HG02970 (cell line): ENCODE measurements at regions not wholly inside any gene's neighbourhood (a gene's known extent, or its start where the extent isn't known, plus 50 kb on each side); places are given as distances from the start of the nearest gene placed in this dataset.

Source experiments
- ATAC-seq: cut with Tn5 transposase; IDR thresholded peaks from one replicate; pipeline ENCODE4 v1.9.1; 2021; ENCODE audit warnings: mild to moderate bottlenecking, moderate library complexity, moderate number of reproducible peaks; ENCODE audit not compliant: unreplicated experiment, low FRiP score

DNA sequence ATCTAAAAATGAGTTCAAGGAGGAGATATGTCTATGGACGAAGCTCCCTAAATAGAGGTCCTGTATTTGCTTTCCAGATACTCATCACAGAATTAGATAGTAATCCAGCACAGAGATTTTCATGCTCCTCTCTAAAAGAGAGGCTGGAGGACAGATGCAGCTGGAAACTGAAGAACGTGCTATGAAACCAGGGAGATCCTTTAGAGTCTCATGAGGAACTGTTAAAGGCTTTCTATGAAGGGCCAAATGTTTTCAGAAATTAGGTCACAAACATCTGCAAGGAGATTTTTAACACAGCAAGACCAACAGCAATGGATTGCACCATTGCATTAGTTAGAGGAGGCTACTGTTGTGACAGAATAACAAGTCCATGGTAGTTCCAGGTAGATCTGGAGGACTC lies 95.6 kb upstream of the ARHGAP20 start:
- ATAC-seq, result no peak

DNA sequence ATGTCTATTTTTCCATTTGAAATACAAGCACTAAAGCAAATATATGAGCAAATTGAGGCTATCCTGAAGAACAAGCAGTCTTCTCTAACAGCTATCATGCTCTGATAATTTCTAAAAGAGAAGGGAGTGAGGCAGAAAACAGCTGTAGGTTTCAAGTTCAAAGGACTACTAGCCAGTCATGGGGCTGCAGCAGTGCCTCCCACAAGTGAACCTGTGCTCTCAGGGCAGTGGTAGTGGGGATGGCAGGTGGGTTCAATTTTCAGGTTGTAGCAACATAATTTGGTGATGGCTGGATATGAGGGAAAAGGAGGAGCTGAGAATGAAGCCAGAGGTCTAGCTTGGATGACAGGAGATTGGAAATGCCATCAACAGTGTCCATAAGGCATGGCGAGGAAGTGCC lies 93.5 kb upstream of the ARHGAP20 start:
- no peak for ATAC-seq

DNA sequence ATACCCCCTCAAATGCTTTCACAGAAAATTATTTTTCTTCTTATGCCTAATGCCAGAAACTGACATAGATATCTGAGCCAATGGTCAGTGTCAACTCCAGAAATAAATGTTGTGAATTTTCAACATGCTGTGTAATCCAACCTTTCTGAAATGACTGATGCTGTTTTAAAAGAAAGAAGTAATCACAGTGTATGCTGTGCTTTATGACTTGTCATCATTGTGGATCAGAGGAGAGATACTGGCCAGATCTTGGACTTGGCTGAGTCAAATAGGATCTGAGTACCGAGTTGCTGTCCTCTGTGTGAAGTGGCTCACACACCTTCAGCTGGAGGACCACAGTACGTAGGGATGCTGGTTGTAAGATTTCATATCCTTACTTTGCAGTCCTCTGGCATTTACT lies 89.9 kb upstream of the ARHGAP20 start:
- ATAC-seq, result no peak

DNA sequence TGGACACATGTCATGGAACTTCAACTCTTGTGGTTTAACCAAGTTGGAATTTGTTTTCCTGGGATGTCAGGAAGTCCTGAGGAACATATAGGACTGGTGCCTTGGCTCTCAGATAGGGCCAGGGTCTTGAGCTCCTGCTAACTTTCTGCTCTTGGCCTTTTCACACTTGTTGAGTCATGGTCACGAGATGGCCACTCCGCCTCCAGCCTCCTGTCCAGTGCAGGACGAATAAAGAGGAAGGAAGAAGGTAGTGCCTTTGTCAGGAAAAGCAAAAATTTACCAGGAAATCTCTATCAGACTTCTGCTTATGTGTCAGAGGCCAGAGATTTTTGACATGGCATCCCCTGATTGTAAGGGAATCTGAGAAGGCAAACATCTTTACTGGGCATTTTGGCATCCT lies 89.1 kb upstream of the ARHGAP20 start:
- no peak for ATAC-seq

DNA sequence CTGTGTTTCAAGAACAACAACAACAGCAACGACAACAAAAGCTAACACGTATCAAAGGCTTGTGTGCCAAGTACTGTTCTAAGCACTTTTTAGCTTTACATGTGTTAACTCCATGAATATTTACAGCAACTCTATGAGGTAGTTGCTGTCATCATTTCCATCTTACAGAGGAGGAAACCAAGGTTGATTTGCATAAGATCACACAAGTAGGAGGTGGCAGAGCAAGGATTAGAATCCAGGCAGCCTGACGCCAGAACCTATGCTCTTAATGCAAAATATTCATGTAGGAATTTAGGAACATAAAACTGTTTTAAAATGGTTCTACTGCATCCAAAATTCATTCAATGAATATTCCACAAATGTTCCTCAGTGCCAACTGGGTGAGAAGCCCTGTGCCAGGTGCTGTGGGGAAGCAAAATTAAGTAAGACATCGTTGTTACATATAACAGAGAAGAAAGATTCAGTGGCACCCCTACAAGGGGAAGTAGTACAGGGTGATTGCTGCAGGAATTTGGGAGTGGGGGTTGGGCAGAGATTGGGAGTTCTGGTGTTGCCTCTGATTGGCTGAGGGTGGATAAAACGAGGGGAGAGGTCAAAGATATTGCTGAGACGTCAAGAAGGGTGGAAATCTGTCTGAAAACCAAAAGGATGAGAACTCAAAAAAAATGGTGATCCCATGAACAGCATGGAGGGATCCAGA lies 86.1 kb upstream of the ARHGAP20 start:
- no peak for ATAC-seq

DNA sequence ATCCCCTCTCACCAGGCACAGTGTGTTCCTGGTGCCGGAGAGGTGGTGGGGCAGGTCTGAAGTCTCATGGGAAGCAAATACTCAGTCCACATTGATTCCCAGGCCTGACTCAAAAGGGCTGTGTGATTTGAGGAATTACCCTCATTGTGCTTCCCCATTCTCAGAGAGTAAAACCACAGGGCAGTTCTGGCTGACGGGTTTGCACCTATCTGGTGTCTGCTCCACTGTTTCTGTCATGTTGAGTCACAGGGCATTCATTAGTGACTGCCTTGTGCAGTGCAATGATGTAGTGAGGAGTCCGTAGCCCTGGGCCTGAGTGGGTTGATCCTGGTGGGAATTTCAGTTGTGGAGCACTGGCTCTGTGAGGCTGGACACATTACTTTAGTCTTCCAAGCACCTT lies 85.2 kb upstream of the ARHGAP20 start:
- ATAC-seq, result peak; percentile 45

DNA sequence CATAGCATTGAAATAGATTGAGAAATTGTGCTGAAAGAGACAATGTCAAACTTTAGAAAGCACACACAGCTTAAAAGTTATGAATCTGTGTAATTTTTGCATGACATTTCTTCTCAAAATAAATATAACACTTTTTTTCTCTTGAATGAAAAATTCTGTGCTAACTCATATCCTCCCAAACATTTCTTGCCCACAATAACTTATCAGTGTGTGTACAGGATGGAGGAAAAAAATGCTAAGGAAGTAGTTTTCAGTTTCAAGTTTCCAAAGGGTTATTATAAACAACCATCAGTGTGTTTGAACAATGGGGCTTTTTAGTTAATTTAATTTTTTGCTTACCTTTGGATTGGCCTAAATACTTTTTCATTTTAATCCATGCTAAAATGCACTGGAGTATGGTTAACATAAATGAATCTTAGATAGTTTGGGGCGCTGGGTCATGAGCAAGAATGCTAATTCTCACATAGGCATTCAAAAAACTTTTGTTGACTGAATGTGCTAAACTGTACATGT lies 82.9 kb upstream of the ARHGAP20 start:
- ATAC-seq, result no peak

DNA sequence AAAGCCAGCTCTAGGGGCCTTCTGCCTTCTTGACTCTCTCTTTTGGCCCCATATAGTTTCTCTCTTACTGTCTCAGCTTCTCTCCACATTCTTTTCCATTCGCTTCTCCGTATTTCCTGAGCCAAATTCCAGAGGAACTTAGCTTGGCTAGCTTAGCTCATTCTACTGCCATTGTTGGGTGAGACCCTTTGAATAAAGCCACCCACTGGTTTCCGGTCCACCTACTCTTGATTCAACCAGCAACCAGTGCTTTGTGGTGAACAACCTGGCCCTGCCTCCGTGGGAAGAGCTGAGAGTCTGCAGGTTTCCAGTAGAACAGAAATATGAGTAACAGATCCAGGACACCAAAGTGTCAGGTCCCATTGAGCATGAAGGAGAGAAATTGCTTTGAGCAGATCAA lies 81.3 kb upstream of the ARHGAP20 start:
- no peak for ATAC-seq

DNA sequence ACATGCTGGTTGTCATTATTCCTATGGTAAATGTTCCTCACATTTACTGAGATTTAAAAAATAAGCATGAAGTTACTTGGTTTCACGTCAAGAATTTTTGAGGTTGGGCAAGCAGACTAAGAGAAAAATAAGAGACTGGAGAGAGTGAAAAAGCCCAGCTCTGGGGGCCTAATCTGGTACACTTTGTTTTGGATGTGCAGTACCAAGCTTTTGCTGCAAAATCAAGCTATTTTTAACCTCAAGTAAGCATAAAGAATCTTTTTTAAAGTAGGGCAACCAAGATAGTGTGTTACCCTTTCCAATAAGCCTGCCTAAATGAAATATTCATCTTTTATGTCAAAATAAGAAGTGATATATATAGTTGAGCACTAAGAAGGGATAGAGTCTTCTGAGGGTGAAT lies 79.4 kb upstream of the ARHGAP20 start:
- no peak for ATAC-seq

DNA sequence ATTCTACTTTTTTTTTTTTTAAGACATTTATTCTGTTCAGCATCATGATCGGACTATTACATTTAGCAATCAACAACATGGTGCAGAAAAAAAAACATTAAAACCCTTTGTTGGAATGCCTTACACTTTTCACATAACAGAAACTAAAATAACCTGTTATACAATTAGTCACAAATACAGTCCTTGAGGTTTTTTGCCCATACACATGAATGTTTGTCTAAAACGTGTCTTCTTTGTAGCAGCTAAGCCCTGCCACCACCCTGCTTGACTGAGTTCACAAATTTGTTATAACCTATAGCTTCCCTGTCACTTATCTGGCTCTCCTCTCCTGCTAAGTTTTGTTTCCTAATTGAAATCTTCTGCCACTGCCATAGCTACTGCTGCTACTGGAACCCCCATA lies 75.4 kb upstream of the ARHGAP20 start:
- ATAC-seq, result no peak

DNA sequence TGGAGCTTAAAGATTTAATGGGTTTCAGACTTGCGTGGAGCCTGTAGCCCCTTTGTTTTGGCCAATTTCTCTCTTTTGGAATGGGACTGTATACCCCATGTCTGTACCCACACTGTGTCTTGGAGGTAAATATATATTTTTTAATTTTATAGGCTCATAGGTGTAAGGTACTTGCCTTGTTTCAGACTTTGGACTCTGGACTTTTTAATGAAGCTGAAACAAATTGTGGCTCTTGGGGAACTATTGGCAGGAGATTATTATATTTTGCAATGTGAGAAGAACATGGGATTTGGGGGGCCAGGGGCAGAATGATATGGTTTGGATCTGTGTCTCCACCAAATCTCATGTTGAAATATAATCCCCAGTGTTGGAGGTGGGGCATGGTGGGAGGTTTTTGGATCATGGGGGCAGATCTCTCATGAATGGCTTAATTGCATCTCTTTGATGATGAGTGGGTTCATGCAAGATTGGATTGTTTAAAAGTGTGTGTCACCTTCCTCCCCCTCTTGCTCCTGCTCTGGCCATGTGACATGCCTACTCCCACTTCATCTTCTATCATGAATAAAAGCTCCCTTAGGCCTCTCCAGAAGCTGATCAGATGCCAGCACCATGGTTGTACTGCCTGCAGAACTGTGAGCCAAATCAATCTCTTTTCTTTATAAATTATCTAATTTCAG lies 74.1 kb upstream of the ARHGAP20 start:
- no peak for ATAC-seq

DNA sequence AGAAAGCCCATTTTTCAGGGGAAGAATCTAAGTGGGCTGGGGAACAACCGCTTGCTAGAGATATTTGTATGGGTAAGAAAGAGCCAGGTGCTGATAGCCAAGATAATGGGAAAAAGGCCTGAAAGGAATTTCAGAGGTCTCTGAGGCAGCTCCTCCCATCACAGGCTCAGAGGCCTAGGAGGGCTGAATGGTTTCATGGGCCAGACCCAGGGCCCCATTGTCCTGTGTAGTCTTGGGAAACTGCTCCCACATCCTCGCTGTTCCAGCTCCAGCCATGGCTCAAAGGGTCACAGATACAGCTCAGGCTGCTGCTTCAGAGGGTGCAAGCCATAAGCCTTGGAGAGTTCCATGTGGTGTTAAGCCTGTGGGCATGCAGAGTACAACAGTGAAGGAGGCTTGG lies 73.2 kb upstream of the ARHGAP20 start:
- ATAC-seq, result no peak

DNA sequence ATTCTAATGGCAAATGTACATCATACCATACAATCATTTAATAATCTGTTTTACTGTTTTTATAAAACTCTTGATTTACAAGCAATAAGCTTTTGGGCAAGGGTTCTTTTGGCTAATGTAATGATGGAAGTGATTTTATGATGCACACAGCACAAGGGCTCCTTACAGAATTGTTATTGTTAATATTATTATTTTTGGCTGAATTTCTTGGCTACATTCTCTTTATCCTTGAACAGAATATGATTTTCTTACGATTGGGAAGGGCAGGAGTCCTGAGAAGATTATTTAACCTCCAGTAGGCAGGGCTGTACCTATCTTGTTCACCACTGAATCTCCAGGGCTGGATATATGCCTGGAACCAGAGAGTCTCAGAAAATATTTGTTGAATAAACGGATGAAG lies 70.4 kb upstream of the ARHGAP20 start:
- ATAC-seq, result no peak

DNA sequence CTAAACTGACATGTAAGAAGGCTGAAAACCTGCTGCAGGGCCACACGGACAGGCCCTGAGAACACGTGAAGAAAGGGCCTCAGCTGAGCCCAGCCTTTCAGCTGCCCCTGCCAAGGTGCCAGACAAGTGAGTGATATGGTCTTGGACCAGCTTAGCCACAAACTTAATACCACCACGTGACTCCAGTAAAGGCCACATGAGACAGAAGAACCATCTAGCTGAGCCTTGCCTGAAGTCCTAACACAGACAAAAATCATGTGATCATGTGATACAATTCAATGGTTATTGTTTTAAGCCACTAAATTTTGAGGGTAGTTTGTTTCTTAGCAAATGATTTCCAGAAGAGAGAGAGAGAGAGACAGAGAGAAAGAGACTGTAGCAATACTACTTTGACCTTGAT lies 66.9 kb upstream of the ARHGAP20 start:
- no peak for ATAC-seq

DNA sequence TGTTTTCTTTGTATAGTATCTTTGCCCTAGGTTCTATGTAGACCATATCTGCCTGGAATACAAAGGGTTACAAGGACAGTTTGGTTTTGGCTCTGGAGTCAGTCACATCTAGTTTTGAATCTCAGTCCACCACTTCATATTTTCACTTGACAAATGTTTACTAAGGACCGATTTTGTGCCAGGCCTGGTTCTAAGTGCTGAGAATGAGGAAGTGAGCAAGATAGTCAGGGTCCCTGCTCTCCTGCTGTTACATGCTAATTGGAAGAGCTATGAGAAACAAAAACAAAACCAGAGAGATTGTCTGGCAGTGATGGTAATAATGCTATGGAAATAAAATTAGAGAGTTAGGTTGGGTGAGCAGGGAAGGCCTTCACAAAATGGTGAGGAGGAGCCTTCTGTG lies 66.1 kb upstream of the ARHGAP20 start:
- ATAC-seq, result no peak

DNA sequence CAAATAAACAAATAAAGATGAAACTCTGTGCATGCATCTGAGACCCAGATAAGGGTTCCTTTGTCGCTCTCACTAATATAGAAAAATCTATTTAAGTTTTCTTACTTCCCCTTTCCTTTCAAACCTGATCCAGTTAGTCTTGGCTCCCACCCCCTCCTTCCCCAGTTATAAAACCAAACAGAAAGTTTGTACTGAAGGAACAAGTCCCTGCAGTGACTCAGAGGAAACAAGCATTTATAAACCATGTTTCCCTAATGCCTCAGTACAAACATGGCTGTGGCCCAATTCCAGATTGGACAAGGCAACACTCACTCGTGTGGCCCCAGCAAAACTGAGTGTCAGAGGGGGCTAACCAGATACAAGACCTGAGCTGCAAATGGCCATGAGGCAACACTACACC lies 65.5 kb upstream of the ARHGAP20 start:
- ATAC-seq, result no peak

DNA sequence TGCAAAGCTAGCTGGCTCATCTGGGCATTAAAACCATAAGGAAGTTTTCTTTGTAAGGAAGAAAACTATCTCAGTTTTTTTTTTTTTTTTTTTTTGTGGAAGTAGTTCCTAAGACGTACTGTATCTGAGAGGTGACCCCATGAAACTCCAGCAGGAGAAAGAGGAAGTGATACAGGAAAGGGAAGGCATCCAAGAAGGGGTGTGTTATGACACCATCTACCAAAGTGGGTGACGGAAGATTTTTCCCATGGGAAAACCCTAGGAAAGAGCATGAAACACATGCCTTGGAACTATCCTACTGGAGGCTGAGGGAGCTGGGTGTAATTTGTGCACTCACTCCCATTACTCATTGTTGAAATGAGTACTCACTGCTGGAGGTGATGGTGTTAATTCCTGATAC lies 63.8 kb upstream of the ARHGAP20 start:
- ATAC-seq, result no peak

DNA sequence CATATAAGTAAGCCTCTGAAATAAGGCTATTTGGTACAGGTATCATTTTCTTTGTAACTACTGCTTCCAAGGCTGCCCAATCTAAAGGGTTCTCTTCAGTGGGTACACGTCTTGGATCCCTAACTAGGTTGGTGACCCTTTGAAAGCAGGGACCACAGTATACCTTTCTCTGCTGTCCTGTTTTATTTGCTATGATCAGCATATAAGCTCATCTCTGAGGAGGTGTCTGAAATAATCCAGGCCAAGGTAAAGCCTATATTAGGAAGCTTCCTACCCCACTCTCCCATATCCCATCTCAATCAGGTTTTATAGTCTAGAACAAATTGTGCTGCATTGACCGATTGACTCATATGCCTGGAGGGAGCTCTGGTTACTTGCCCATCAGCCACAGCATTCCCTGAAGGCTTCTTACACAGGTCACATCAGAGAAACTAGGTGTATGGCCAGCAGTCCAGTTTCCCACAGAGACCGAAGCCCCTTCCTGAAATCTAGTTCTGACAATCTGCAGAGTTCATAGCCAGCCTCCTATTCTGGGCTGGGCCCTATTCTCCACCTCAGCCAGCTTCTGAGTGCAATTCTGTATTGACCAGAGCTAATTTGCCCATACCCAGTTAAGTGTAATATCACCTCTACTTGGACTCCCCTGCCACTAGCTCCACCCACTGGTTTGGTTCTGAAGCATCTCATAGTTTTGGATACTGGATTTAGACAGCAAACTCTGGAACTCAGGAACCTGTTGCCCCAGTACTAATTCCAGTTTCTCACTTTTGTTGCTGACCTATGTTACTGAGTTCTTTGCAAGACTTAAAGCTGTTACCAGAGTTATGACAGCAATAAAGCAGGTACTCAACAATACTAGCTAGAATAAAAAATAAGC lies 62.1 kb upstream of the ARHGAP20 start:
- no peak for ATAC-seq

DNA sequence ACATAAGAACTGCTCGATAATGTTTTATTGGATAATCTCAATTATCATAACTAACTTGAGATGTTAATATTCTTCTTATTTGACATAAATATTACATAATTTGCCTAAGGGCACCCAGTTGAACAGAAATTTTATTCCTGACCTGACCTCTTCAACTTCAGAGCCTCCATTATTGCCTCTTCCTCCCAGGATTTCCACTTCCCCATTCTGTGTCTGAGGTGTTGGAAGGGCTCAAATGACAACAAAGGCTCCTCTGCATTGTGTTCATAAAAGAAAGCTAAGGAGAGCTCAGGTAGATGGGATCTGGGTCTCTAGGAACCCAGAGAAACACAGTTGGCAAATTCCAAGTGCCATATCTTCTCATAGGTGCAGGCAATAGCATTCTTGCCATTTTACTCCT lies 61.2 kb upstream of the ARHGAP20 start:
- ATAC-seq, result no peak

DNA sequence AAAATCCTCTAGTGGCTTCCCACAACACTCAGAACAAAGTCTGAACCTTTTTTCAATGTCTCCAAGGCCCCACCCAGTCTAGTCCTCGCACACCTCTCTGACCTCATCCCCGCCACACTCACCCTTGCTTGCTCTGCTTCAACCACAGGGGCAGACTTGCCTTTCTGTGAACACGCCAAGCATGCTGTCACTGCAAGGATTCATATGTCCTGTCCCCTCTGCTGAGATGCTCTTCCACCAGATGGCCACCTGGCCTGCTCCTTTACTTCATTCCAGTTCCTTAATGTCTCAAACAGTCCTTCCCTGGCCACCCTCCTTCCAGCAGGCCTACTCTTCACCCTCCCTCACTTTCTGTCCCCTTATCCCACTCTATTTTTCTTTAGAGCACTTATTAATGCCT lies 60.6 kb upstream of the ARHGAP20 start:
- no peak for ATAC-seq

DNA sequence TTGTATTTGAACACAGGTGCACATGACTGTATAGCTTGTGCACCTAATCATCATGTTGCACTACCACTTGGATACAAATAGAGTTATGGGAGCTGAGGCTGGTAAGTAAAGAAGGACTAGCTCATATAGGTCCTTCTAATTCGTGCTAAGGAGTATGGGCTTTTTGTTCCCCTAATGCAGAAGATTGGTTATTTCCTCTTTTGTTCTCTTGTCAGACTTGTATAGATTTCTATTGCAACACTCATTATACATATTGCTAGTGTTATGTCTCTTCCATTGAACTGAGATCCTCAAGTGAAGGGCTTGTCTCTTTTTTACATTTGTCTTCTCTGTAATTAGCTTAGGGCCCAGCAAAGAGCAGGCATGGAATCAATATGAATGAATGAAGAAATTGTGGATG lies 54.1 kb upstream of the ARHGAP20 start:
- ATAC-seq, result no peak
